Right lobe of liver (tissue), 4 donors: ENCODE measurements at regions not wholly inside any gene's neighbourhood (a gene's known extent, or its start where the extent isn't known, plus 50 kb on each side); places are given as distances from the start of the nearest gene placed in this dataset.

Experiments used
- POLR2A ChIP-seq: fragments of 450-650 bp; IDR thresholded peaks from one replicate; pipeline ENCODE4 v1.6.1; 2017; ENCODE audit warnings: antibody characterized with exemption, mild to moderate bottlenecking
- TF ChIP-seq, protein P1 (sequence below), 4 donors: fragments of 200-600 bp in 3 of 4; fragments of 450-650 bp in 1 of 4; IDR thresholded peaks; one replicate each; pipeline versions ENCODE4 v1.5.1 to v1.8.0; 2016 to 2022; ENCODE audit warnings: antibody characterized with exemption in 4 of 4, mild to moderate bottlenecking in 2 of 4
- donor health status: DM: no; HTN: no; CAD: no.
- donor health status: DM: no; HTN: no; CAD: no.
- donor health status: DM: no; HTN: yes; CAD: no.

DNA sequence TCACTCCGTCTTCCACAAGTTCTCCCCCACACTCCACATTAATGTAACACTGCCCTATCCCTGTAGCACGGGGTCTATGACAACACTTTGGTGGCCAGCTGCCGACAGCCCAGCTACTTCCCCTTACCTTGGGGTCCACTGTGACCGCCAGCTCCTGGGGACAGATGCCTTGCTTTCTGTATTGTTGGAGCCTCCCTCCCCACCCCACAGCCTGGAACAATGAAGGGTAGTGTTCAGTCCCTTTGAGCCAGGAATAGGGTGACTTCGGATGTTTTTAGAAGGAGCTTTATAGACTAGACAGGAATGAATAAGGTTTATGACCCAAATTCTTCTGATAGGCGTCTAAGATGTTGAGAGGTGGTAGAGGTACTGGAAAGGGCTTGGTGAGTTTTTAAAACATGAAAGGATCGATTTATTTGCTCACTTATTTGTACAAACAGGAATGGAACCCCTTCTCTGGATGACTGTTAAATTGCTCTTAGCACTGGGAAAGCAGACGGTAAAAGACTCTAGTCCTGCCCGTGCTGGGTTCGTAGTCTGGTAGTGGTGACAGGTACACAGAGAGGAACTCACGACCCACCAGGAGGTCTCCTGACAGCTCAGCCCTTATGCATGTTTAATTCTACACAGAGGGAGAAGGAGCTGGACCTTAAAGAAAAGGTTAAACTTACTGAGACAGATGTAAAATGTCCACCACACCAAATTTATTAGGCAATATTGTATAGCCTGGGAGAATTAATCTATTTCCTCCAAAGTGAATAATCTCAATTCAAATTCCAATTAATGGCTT lies 90.9 kb downstream of the MYCN start:
- TF ChIP-seq, protein P1, sequence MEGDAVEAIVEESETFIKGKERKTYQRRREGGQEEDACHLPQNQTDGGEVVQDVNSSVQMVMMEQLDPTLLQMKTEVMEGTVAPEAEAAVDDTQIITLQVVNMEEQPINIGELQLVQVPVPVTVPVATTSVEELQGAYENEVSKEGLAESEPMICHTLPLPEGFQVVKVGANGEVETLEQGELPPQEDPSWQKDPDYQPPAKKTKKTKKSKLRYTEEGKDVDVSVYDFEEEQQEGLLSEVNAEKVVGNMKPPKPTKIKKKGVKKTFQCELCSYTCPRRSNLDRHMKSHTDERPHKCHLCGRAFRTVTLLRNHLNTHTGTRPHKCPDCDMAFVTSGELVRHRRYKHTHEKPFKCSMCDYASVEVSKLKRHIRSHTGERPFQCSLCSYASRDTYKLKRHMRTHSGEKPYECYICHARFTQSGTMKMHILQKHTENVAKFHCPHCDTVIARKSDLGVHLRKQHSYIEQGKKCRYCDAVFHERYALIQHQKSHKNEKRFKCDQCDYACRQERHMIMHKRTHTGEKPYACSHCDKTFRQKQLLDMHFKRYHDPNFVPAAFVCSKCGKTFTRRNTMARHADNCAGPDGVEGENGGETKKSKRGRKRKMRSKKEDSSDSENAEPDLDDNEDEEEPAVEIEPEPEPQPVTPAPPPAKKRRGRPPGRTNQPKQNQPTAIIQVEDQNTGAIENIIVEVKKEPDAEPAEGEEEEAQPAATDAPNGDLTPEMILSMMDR (IDR thresholded peaks at IDR 0.05), result no peak
- TF ChIP-seq POLR2A, result no peak
